Fibroblast of lung (primary cell): ENCODE measurements at regions not wholly inside any gene's neighbourhood (a gene's known extent, or its start where the extent isn't known, plus 50 kb on each side); places are given as distances from the start of the nearest gene placed in this dataset.

Source experiments
- DNase-seq, 2 donors: peaks; one replicate each; pipeline versions ENCODE4 v3.0.0 to v3.0.0-alpha.2; 2010; ENCODE audit warnings: low read depth in 2 of 2
- H2AFZ ChIP-seq: 2 replicates; pipeline ENCODE4 v1.5.1; 2012; ENCODE audit warnings: low read length, control low read depth, inconsistent platforms
- H3K27ac ChIP-seq: 2 replicates; pipeline ENCODE4 v1.5.1; 2011; ENCODE audit warnings: low read length, control low read depth; ENCODE audit not compliant: insufficient read depth
- H3K27me3 ChIP-seq: 2 replicates; pipeline ENCODE4 v1.5.1; 2011; ENCODE audit warnings: mild to moderate bottlenecking, low read length; ENCODE audit not compliant: control insufficient read depth, insufficient read depth
- H3K36me3 ChIP-seq: 2 replicates; pipeline ENCODE4 v1.5.1; 2011; ENCODE audit warnings: low read length; ENCODE audit not compliant: control insufficient read depth, insufficient read depth
- H3K4me1 ChIP-seq: 2 replicates; pipeline ENCODE4 v1.5.1; 2011; ENCODE audit warnings: low read length; ENCODE audit not compliant: control insufficient read depth, insufficient read depth; ENCODE audit errors: extremely low read depth
- H3K4me2 ChIP-seq: 2 replicates; pipeline ENCODE4 v1.5.1; 2011; ENCODE audit warnings: low read length, control low read depth; ENCODE audit not compliant: insufficient read depth; ENCODE audit errors: extremely low read depth
- H3K4me3 ChIP-seq, 4 experiments: fragments of 200-600 bp in 1 of 4; sonication (generic) in 1 of 4; replicated peaks in 1 of 4; 2 replicates each; pipeline ENCODE4 v1.5.1; 2011 to 2016; ENCODE audit warnings: low read length in 4 of 4, low read depth in 3 of 4, mild to moderate bottlenecking in 3 of 4, control low read depth in 2 of 4, inconsistent platforms in 1 of 4, mixed read lengths in 1 of 4; ENCODE audit not compliant: insufficient read depth in 1 of 4; ENCODE audit errors: control extremely low read depth in 1 of 4
- H3K79me2 ChIP-seq: 2 replicates; pipeline ENCODE4 v1.5.1; 2012; ENCODE audit warnings: mild to moderate bottlenecking, low read length, inconsistent platforms; ENCODE audit not compliant: control insufficient read depth, insufficient read depth
- H3K9ac ChIP-seq: 2 replicates; pipeline ENCODE4 v1.5.1; 2011; ENCODE audit warnings: mild to moderate bottlenecking, low read length, control low read depth; ENCODE audit not compliant: insufficient read depth
- H3K9me3 ChIP-seq: 2 replicates; pipeline ENCODE4 v1.5.1; 2012; ENCODE audit warnings: low read depth, low read length; ENCODE audit not compliant: control insufficient read depth, insufficient read depth
- H4K20me1 ChIP-seq: 2 replicates; pipeline ENCODE4 v1.5.1; 2011; ENCODE audit warnings: low read length; ENCODE audit not compliant: control insufficient read depth, insufficient read depth; ENCODE audit errors: extremely low read depth
- CTCF ChIP-seq, 2 donors: IDR thresholded peaks in 1 of 2; conservative IDR thresholded peaks in 1 of 2; 1 replicate in 1 of 2; 2 replicates in 1 of 2; pipeline ENCODE4 v1.5.1; 2011 to 2012; ENCODE audit warnings: low read length in 2 of 2, control low read depth in 1 of 2, inconsistent platforms in 1 of 2, low read depth in 1 of 2, mild to moderate bottlenecking in 1 of 2
- EZH2 ChIP-seq: IDR thresholded peaks from 2 replicates; pipeline ENCODE4 v1.5.1; 2012; ENCODE audit warnings: low read length, control low read depth, mild to moderate bottlenecking; ENCODE audit errors: missing control alignments

GRCh38 chr14:37848985-37849621 is 253.7 kb downstream of the TTC6 start:
- no peak overlapping the region for H3K4me2 ChIP-seq
- TF ChIP-seq CTCF (conservative IDR thresholded peaks at IDR 0.05 in 1 of 2, IDR thresholded peaks at IDR 0.05 in 1 of 2; ENCODE audit: low read depth in 1 of 2, low read length in 2 of 2), result no peak
- TF ChIP-seq EZH2, result no peak
- no peaks in the 10 kb centered on the region for H3K79me2 ChIP-seq
- no peaks in the 10 kb centered on the region for H3K27me3 ChIP-seq
- no peak for DNase-seq
- H3K36me3 ChIP-seq, result no peaks in the 10 kb centered on the region
- H4K20me1 ChIP-seq, result no peaks in the 10 kb centered on the region
- no peak overlapping the region for H3K27ac ChIP-seq
- H3K4me3 ChIP-seq, result no peak overlapping the region
- H2AFZ ChIP-seq, result no peak overlapping the region
- no peaks in the 10 kb centered on the region for H3K9me3 ChIP-seq
- H3K9ac ChIP-seq, result no peak overlapping the region
- H3K4me1 ChIP-seq, result no peaks in the 10 kb centered on the region

- no peak overlapping the region for H3K4me3 ChIP-seq
- no peak for DNase-seq
- H2AFZ ChIP-seq, result no peak overlapping the region
- no peaks in the 10 kb centered on the region for H3K9me3 ChIP-seq
- no peak for TF ChIP-seq CTCF (conservative IDR thresholded peaks at IDR 0.05 in 1 of 2, IDR thresholded peaks at IDR 0.05 in 1 of 2; ENCODE audit: low read depth in 1 of 2, low read length in 2 of 2)
- TF ChIP-seq EZH2, result no peak
- H4K20me1 ChIP-seq, result no peaks in the 10 kb centered on the region
- no peak overlapping the region for H3K4me2 ChIP-seq
- no peak overlapping the region for H3K27ac ChIP-seq
- H3K4me1 ChIP-seq, result no peaks in the 10 kb centered on the region
- H3K36me3 ChIP-seq, result no peaks in the 10 kb centered on the region
- H3K79me2 ChIP-seq, result no peaks in the 10 kb centered on the region
- H3K27me3 ChIP-seq, result no peaks in the 10 kb centered on the region
- H3K9ac ChIP-seq, result no peak overlapping the region
Observed at GRCh38 chr14:37851054-37851453, 255.6 kb downstream of the TTC6 start.

- no peaks in the 10 kb centered on the region for H3K79me2 ChIP-seq
- no peak overlapping the region for H3K27ac ChIP-seq
- TF ChIP-seq EZH2 (no peak), CTCF (conservative IDR thresholded peaks at IDR 0.05 in 1 of 2, IDR thresholded peaks at IDR 0.05 in 1 of 2; ENCODE audit: low read depth in 1 of 2, low read length in 2 of 2) (no peak)
- no peaks in the 10 kb centered on the region for H3K27me3 ChIP-seq
- H3K9ac ChIP-seq, result no peak overlapping the region
- H3K4me3 ChIP-seq, result no peak overlapping the region
- H3K9me3 ChIP-seq, result no peaks in the 10 kb centered on the region
- no peaks in the 10 kb centered on the region for H4K20me1 ChIP-seq
- H2AFZ ChIP-seq, result no peak overlapping the region
- no peaks in the 10 kb centered on the region for H3K36me3 ChIP-seq
- no peak for DNase-seq
- no peak overlapping the region for H3K4me2 ChIP-seq
- no peaks in the 10 kb centered on the region for H3K4me1 ChIP-seq
Observed at GRCh38 chr14:37855871-37856270, 260.4 kb downstream of the TTC6 start.
